ENCODE measurements at regions not wholly inside any gene's neighbourhood (a gene's known extent, or its start where the extent isn't known, plus 50 kb on each side); places are given as distances from the start of the nearest gene placed in this dataset.

GRCh38 chr16:86313631-86314030 lies 196.7 kb upstream of the FOXF1 start:
- Histone ChIP-seq H3K4me3 (ENCODE audit: low read depth in 1 of 2, low read length in 1 of 2) (no peak overlapping the region), H3K36me3 (no peaks in the 10 kb centered on the region), H3K4me1 (ENCODE audit: control insufficient read depth in 1 of 2, insufficient read depth in 1 of 2, low read depth in 1 of 2, low read length in 1 of 2) (no peaks in the 10 kb centered on the region), H3K27ac (no peak overlapping the region), H3K9me3 (no peaks in the 10 kb centered on the region), H3K27me3 (no peaks in the 10 kb centered on the region)
- no peak for TF ChIP-seq CTCF (IDR thresholded peaks at IDR 0.05)

- H3K36me3 ChIP-seq: no peaks in the 10 kb centered on the region
- no peaks in the 10 kb centered on the region for H3K9me3 ChIP-seq
- H3K27ac ChIP-seq: no peak overlapping the region
- no peaks in the 10 kb centered on the region for H3K4me1 ChIP-seq (ENCODE audit: control insufficient read depth in 1 of 2, insufficient read depth in 1 of 2, low read depth in 1 of 2, low read length in 1 of 2)
- H3K4me3 ChIP-seq (ENCODE audit: low read depth in 1 of 2, low read length in 1 of 2): no peak overlapping the region
- H3K27me3 ChIP-seq: peaks cover 4% of the 10 kb centered on the region
- TF ChIP-seq CTCF (IDR thresholded peaks at IDR 0.05): no peak
Observed at GRCh38 chr16:86314402-86315025, 195.8 kb upstream of the FOXF1 start.

- no peaks in the 10 kb centered on the region for H3K9me3 ChIP-seq
- H3K27me3 ChIP-seq: peaks cover 24% of the 10 kb centered on the region
- TF ChIP-seq CTCF (IDR thresholded peaks at IDR 0.05): no peak
- no peak overlapping the region for H3K4me3 ChIP-seq (ENCODE audit: low read depth in 1 of 2, low read length in 1 of 2)
- no peak overlapping the region for H3K27ac ChIP-seq
- H3K36me3 ChIP-seq: no peaks in the 10 kb centered on the region
- no peaks in the 10 kb centered on the region for H3K4me1 ChIP-seq (ENCODE audit: control insufficient read depth in 1 of 2, insufficient read depth in 1 of 2, low read depth in 1 of 2, low read length in 1 of 2)
Observed at GRCh38 chr16:86316967-86317812, 193.1 kb upstream of the FOXF1 start.

GRCh38 chr16:86317813-86318650 lies 192.3 kb upstream of the FOXF1 start:
- H3K4me3 ChIP-seq (ENCODE audit: low read depth in 1 of 2, low read length in 1 of 2): no peak overlapping the region
- no peak for TF ChIP-seq CTCF (IDR thresholded peaks at IDR 0.05)
- H3K36me3 ChIP-seq: no peaks in the 10 kb centered on the region
- peaks cover 33% of the 10 kb centered on the region for H3K27me3 ChIP-seq
- H3K27ac ChIP-seq: no peak overlapping the region
- no peaks in the 10 kb centered on the region for H3K4me1 ChIP-seq (ENCODE audit: control insufficient read depth in 1 of 2, insufficient read depth in 1 of 2, low read depth in 1 of 2, low read length in 1 of 2)
- H3K9me3 ChIP-seq: no peaks in the 10 kb centered on the region

- H3K4me3 ChIP-seq (ENCODE audit: low read depth in 1 of 2, low read length in 1 of 2): no peak overlapping the region
- no peaks in the 10 kb centered on the region for H3K9me3 ChIP-seq
- H3K4me1 ChIP-seq (ENCODE audit: control insufficient read depth in 1 of 2, insufficient read depth in 1 of 2, low read depth in 1 of 2, low read length in 1 of 2): no peaks in the 10 kb centered on the region
- TF ChIP-seq CTCF (IDR thresholded peaks at IDR 0.05): no peak
- H3K27me3 ChIP-seq: peaks cover 42% of the 10 kb centered on the region
- H3K36me3 ChIP-seq: no peaks in the 10 kb centered on the region
- no peak overlapping the region for H3K27ac ChIP-seq
Observed at GRCh38 chr16:86319585-86320236, 190.6 kb upstream of the FOXF1 start.

Measured in neutrophil (primary cell).